WERI-Rb-1 (cell line): ENCODE measurements at regions not wholly inside any gene's neighbourhood (a gene's known extent, or its start where the extent isn't known, plus 50 kb on each side); places are given as distances from the start of the nearest gene placed in this dataset.

Experiments
- DNase-seq: peaks from one replicate; pipeline ENCODE4 v3.0.0-alpha.2; 2020
- H3K27ac ChIP-seq: fragments of 250-450 bp; sonication (Bioruptor Pico); 2 replicates; pipeline ENCODE4 v1.5.1; 2020; ENCODE audit warnings: mild to moderate bottlenecking, moderate library complexity
- H3K27me3 ChIP-seq: fragments of 250-450 bp; sonication (Bioruptor Pico); 2 replicates; pipeline ENCODE4 v1.5.1; 2021; ENCODE audit warnings: mild to moderate bottlenecking, low read depth, moderate library complexity; ENCODE audit not compliant: insufficient read depth, severe bottlenecking
- H3K36me3 ChIP-seq: fragments of 250-450 bp; sonication (Bioruptor Pico); 2 replicates; pipeline ENCODE4 v1.5.1; 2020; ENCODE audit warnings: mild to moderate bottlenecking, moderate library complexity
- H3K4me3 ChIP-seq: 2 replicates; pipeline ENCODE4 v1.5.1; 2011; ENCODE audit warnings: low read depth, mild to moderate bottlenecking, control low read depth, low read length
- H3K9me3 ChIP-seq: fragments of 250-450 bp; sonication (Bioruptor Pico); 2 replicates; pipeline ENCODE4 v1.5.1; 2021; ENCODE audit warnings: mild to moderate bottlenecking, moderate library complexity; ENCODE audit not compliant: severe bottlenecking
- TF ChIP-seq, protein P1 (sequence below): IDR thresholded peaks from 2 replicates; pipeline ENCODE4 v1.5.1; 2011; ENCODE audit warnings: low read depth, mild to moderate bottlenecking, control low read depth, inconsistent platforms, low read length

DNA sequence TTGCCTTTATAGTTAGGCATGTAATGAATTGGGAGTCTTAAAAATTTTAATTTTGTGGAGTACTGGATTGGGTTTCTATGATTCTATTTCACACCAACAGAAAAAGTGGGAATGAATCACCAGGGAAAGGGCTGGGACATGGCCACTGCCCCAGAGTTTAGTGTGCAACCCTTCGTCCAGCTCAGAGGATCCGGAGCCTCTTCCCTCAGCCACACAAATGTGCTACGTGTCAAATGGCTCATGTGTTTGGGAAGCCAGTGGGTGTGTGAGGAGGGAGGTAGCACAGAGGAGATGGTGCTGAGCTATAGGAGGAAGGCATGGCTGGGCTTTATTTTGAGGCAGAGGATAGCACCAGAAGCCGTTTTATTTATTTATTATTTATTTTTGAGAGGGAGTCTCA lies 247.3 kb downstream of the SIPA1L2 start:
- Histone ChIP-seq H3K27ac (no peak overlapping the region), H3K4me3 (no peak overlapping the region), H3K9me3 (peaks cover 4% of the 10 kb centered on the region), H3K27me3 (peaks cover 63% of the 10 kb centered on the region), H3K36me3 (no peaks in the 10 kb centered on the region)
- TF ChIP-seq, protein P1, sequence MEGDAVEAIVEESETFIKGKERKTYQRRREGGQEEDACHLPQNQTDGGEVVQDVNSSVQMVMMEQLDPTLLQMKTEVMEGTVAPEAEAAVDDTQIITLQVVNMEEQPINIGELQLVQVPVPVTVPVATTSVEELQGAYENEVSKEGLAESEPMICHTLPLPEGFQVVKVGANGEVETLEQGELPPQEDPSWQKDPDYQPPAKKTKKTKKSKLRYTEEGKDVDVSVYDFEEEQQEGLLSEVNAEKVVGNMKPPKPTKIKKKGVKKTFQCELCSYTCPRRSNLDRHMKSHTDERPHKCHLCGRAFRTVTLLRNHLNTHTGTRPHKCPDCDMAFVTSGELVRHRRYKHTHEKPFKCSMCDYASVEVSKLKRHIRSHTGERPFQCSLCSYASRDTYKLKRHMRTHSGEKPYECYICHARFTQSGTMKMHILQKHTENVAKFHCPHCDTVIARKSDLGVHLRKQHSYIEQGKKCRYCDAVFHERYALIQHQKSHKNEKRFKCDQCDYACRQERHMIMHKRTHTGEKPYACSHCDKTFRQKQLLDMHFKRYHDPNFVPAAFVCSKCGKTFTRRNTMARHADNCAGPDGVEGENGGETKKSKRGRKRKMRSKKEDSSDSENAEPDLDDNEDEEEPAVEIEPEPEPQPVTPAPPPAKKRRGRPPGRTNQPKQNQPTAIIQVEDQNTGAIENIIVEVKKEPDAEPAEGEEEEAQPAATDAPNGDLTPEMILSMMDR, result no peak
- DNase-seq, result no peak

DNA sequence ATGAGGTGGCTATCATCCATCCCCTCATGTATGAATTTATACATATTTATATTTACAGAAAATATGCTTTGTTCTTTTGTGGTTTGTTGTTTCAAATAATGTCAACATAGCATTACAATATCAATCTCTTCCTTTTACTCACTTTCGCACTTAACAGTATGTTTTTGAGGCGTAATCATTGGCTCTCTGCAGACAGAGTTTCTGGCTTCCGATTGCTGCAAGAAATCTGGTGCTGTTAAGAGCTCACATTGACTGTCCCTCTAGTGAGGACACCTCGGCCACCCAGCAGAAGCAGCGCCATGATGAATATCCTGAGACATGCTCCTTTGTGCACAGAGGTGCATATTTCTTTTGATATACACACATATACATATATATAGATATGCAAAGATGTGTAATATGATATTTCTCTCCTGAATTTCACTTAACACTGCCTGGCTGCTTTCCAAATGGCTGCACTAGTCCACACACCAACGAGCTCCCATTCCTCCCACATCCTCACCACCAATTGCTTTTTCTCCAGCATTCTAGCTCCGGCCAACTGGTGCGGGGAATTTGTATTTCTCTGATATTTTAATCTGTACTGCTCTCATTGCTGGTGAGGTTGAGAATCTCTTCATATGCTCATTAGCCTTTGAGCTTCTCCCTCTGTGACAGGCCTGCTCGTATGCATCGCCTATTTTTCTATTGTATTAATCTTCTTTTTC lies 248.4 kb downstream of the SIPA1L2 start:
- H3K4me3 ChIP-seq, result no peak overlapping the region
- TF ChIP-seq, protein P1, result no peak
- H3K27ac ChIP-seq, result no peak overlapping the region
- no peak for DNase-seq
- no peaks in the 10 kb centered on the region for H3K36me3 ChIP-seq
- H3K27me3 ChIP-seq, result peaks cover 66% of the 10 kb centered on the region
- peaks cover 4% of the 10 kb centered on the region for H3K9me3 ChIP-seq

DNA sequence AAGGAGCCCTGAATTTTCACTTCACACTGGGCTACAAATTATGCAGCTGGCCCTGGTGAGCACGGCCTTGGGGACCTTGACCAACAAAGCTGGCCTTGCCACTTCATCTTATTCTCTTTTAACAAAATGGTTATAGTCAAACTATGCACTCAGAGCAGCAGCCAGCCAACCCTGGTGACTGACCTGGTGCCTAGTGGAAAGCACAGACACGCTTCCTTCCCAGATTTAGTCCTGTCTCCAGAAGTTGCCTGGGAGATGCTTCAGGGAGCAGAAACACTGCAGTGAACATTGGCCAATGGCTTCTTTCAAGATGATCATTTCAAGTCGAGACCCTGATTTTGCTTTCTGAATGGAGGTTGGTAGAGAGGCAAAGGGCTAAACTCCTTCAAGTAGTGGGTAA lies 249.3 kb downstream of the SIPA1L2 start:
- no peak for DNase-seq
- no peak overlapping the region for H3K4me3 ChIP-seq
- peaks cover 4% of the 10 kb centered on the region for H3K9me3 ChIP-seq
- H3K27ac ChIP-seq, result no peak overlapping the region
- TF ChIP-seq, protein P1, result no peak
- H3K36me3 ChIP-seq, result no peaks in the 10 kb centered on the region
- peaks cover 69% of the 10 kb centered on the region for H3K27me3 ChIP-seq

DNA sequence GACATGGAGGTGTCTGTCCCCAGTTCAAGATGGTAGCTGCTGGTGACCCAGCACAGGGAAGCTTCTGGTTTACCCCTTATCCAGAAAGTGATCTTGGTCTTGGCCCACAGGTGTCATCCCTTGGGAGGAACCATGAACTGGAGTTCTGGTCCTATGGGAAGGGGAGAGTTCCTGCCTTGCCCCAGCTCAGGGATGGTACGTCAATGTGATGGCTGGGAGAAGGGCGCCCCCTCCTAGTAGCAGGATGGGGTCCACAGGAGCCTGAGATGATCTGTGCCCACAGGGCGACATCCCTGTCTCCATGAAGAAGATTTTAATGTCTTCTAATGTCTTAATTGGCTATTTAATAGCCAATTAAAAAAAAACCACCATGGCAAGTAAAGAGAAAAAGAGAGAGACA lies 249.8 kb downstream of the SIPA1L2 start:
- H3K27ac ChIP-seq, result no peak overlapping the region

DNA sequence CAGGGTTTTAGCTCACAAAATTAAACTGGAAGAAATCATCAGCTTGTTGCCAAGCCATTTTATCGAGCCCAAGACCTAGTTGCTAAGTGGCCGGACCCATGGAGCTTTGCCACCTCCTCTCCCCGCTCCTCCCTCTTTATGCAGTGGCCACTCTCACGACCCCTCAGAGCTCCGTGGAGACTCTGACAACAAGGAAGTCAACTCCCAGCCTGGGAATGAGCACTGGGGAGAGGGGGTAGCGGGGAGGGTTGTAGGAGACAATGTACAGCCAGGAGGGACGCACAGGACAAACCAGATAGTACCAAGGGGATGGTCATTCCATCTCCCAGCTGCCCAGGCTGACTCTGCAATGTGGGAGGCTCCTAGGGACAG lies 250.9 kb downstream of the SIPA1L2 start:
- DNase-seq, result no peak
- TF ChIP-seq, protein P1, result no peak
- Histone ChIP-seq H3K27ac (no peak overlapping the region), H3K9me3 (peaks cover 6% of the 10 kb centered on the region), H3K36me3 (no peaks in the 10 kb centered on the region), H3K4me3 (no peak overlapping the region), H3K27me3 (peaks cover 81% of the 10 kb centered on the region)

More for the DNA sequence above, 249.8 kb downstream of the SIPA1L2 start:
- TF ChIP-seq, protein P1, result no peak
- Histone ChIP-seq H3K36me3 (no peaks in the 10 kb centered on the region), H3K9me3 (peaks cover 6% of the 10 kb centered on the region), H3K4me3 (no peak overlapping the region), H3K27me3 (peaks cover 74% of the 10 kb centered on the region)
- DNase-seq, result no peak
